CD4-positive, alpha-beta T cell (primary cell): ENCODE measurements at regions not wholly inside any gene's neighbourhood (a gene's known extent, or its start where the extent isn't known, plus 50 kb on each side); places are given as distances from the start of the nearest gene placed in this dataset.
"Not testable (repeated sequence)": the region's sequence is repeated elsewhere in the genome, so short reads cannot be mapped to it uniquely, and the experiment has no call there.

ENCODE experiments used
- ATAC-seq: fragments of 200-7000 bp; cut with Tn5 transposase; one replicate; pipeline ENCODE4 v1.10.0; 2022; ENCODE audit warnings: mild to moderate bottlenecking; ENCODE audit not compliant: poor library complexity
- CTCF ChIA-PET: fragments of 350-600 bp; sonication (Branson Sonifier 250); formaldehyde crosslinking; loops from one replicate; lab custom pipeline; 2021; ENCODE audit warnings: antibody characterized with exemption, inconsistent platforms; lab: Charles Lee
- POLR2A ChIA-PET: fragments of 350-600 bp; sonication (Branson Sonifier 250); formaldehyde crosslinking; loops from one replicate; lab custom pipeline; 2021; ENCODE audit warnings: antibody characterized with exemption, inconsistent platforms; lab: Charles Lee
- DNase-seq, 14 experiments: peaks; one replicate each; pipeline ENCODE4 v3.0.0-alpha.2; 2013 to 2020; ENCODE audit warnings: mixed read lengths in 2 of 14
- H3K27ac ChIP-seq, 2 donors: one replicate each; pipeline versions ENCODE4 v1.5.1 to v1.7.0; 2013; ENCODE audit warnings: low read length in 2 of 2, low read depth in 1 of 2, mild to moderate bottlenecking in 1 of 2
- H3K27me3 ChIP-seq, 2 experiments: 1 replicate in 1 of 2; 2 replicates in 1 of 2; pipeline versions ENCODE4 v1.6.1 to v1.7.0; 2013; ENCODE audit warnings: low read length in 2 of 2, control low read depth in 1 of 2, mild to moderate bottlenecking in 1 of 2, moderate library complexity in 1 of 2; ENCODE audit not compliant: insufficient read depth in 2 of 2, control insufficient read depth in 1 of 2
- H3K36me3 ChIP-seq: one replicate; pipeline ENCODE4 v1.6.1; 2013; ENCODE audit warnings: low read length, control low read depth; ENCODE audit not compliant: insufficient read depth
- H3K4me1 ChIP-seq: one replicate; pipeline ENCODE4 v1.6.1; 2013; ENCODE audit warnings: low read length, control low read depth; ENCODE audit not compliant: insufficient read depth
- H3K4me3 ChIP-seq: one replicate; pipeline ENCODE4 v1.5.1; 2013; ENCODE audit warnings: mild to moderate bottlenecking, low read length, moderate library complexity
- H3K9me3 ChIP-seq, 2 experiments: 1 replicate in 1 of 2; 2 replicates in 1 of 2; pipeline versions ENCODE4 v1.6.1 to v1.7.0; 2013; ENCODE audit warnings: low read length in 2 of 2, mild to moderate bottlenecking in 2 of 2, control low read depth in 1 of 2, moderate library complexity in 1 of 2; ENCODE audit not compliant: control insufficient read depth in 1 of 2, insufficient read depth in 1 of 2
- H3K27ac Mint-ChIP-seq: one replicate; pipeline ENCODE4 v1.8.0; 2020; ENCODE audit warnings: mixed read lengths
- H3K27me3 Mint-ChIP-seq: one replicate; pipeline ENCODE4 v1.8.0; 2021; ENCODE audit warnings: mixed read lengths
- H3K36me3 Mint-ChIP-seq: one replicate; pipeline ENCODE4 v1.8.0; 2021; ENCODE audit warnings: low read depth, mixed read lengths
- H3K4me1 Mint-ChIP-seq: one replicate; pipeline ENCODE4 v1.8.0; 2021; ENCODE audit warnings: low read depth, mixed read lengths
- H3K4me3 Mint-ChIP-seq: one replicate; pipeline ENCODE4 v1.8.0; 2020; ENCODE audit warnings: mild to moderate bottlenecking, mixed read lengths
- H3K9me3 Mint-ChIP-seq: one replicate; pipeline ENCODE4 v1.8.0; 2020; ENCODE audit warnings: mixed read lengths
- intact Hi-C, 2 experiments: fragments of 100-400 bp; cut with DNase I in 1 of 2; cut with micrococcal nuclease in 1 of 2; formaldehyde crosslinking; loops; one replicate each; pipeline versions ENCODE4 v1.15.1 to v1.9.0; 2023 to 2025; cut with DNase I, micrococcal nuclease

DNA sequence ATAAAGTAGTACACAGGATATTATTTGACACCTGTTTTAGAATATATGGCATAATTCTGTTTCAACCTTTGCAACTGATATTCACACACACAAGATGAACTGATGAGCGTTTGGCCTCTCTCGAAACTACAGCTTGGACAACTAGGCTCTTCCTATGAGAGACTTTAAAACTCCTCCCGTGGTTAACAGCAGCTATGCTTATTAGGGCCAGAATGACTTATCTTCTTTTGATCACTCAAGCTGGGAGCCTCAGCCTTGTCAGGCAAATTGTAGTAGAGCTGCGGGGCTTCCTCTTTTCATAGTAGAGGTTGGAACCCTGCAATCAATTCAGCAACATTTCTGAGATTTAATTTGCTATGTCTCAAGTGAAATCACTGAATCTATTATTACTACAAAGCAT lies 381.3 kb upstream of the ANKRD20A1 start:
- H3K4me1 Mint-ChIP-seq, CTCF ChIA-PET, H3K27ac ChIP-seq: not testable (repeated sequence)

GRCh38 chr9:67470739-67471138 lies 388.0 kb upstream of the ANKRD20A1 start:
- H3K4me1 Mint-ChIP-seq, CTCF ChIA-PET, H3K27me3 Mint-ChIP-seq, H3K9me3 ChIP-seq, POLR2A ChIA-PET, H3K4me3 ChIP-seq, DNase-seq, H3K4me1 ChIP-seq, H3K27me3 ChIP-seq, H3K36me3 Mint-ChIP-seq, H3K27ac ChIP-seq, ATAC-seq, H3K9me3 Mint-ChIP-seq, intact Hi-C loops, H3K4me3 Mint-ChIP-seq, H3K36me3 ChIP-seq, H3K27ac Mint-ChIP-seq: not testable (repeated sequence)

More for the DNA sequence above, 381.3 kb upstream of the ANKRD20A1 start:
- H3K27me3 Mint-ChIP-seq, ATAC-seq, intact Hi-C loops, H3K4me3 ChIP-seq, H3K4me3 Mint-ChIP-seq, H3K9me3 ChIP-seq, POLR2A ChIA-PET, H3K27ac Mint-ChIP-seq, H3K4me1 ChIP-seq, DNase-seq, H3K36me3 ChIP-seq, H3K9me3 Mint-ChIP-seq, H3K27me3 ChIP-seq, H3K36me3 Mint-ChIP-seq: not testable (repeated sequence)

DNA sequence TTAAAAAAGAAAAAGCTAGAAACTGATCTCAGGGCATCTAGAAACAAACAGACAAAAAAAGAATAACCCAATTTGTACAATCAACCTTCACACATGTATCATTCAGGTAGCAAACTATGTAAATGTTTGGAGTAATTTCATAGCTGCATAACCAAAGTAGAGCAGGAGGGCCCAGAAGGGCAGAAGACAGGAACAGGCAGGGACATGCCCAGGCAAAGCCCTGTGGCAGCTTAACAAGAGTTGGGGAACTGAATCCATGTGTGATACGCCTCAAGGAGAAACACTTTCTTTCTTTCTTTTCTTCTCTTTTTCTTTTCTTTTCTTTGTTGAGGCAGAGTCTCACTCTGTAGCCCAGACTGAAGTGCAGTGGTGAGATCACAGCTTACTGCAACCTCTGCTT lies 390.4 kb upstream of the ANKRD20A1 start:
- ATAC-seq, H3K4me1 Mint-ChIP-seq, H3K9me3 ChIP-seq, DNase-seq, H3K27ac ChIP-seq, H3K36me3 ChIP-seq, H3K4me3 ChIP-seq, POLR2A ChIA-PET, H3K27ac Mint-ChIP-seq, H3K27me3 ChIP-seq, intact Hi-C loops, H3K4me3 Mint-ChIP-seq, H3K36me3 Mint-ChIP-seq, CTCF ChIA-PET, H3K27me3 Mint-ChIP-seq, H3K9me3 Mint-ChIP-seq, H3K4me1 ChIP-seq: not testable (repeated sequence)

DNA sequence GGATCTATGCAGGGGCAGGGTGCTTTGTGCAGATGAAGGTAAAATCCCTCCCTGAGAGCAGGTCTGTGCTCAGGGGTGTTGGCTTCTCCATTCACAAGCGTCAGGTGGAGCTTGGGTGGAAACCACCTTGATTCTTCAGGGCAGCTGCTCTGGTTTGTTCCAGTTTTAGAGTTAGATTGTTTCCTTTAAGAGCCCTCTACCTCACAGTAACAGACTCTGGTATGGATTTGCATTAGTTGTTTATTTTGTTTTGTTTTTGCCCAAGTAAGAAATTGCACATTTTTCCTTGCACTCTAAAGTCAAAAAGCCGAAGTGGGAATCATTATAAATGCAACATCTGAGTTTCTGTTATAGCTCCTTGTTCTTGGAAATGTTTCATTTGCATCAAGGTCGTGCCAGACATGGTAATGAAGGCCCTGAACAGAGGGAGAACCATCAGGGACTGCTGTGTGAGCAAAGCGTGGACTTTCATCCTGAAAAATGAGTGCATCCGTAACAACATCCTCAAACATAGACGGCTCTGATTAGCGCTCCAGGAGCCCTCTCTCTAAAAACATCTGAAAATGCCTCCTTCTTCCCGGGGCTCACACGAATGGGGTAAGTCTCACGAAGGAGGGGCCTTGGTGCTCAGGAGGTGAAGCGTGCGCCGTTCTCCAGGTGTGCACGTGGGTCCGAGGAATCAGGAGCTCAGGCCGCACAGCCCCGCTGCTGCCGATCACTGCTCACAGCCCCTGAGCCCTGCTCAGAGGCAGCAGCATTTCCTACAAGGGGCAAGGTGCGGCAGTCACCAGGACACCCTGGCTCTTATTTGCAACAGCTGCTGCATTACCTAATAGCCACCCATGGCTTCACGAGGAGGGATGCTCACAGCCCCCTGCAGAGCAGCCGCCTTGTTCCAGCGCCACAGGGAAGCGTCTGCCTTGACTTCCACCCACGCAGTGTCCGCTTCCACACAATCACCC lies 396.7 kb upstream of the ANKRD20A1 start:
- H3K4me3 ChIP-seq, POLR2A ChIA-PET, H3K4me1 Mint-ChIP-seq, DNase-seq, H3K27me3 Mint-ChIP-seq, H3K27ac ChIP-seq, H3K9me3 ChIP-seq, CTCF ChIA-PET, H3K27me3 ChIP-seq, H3K9me3 Mint-ChIP-seq, H3K4me3 Mint-ChIP-seq, H3K36me3 Mint-ChIP-seq, H3K4me1 ChIP-seq, ATAC-seq, intact Hi-C loops, H3K36me3 ChIP-seq, H3K27ac Mint-ChIP-seq: not testable (repeated sequence)

DNA sequence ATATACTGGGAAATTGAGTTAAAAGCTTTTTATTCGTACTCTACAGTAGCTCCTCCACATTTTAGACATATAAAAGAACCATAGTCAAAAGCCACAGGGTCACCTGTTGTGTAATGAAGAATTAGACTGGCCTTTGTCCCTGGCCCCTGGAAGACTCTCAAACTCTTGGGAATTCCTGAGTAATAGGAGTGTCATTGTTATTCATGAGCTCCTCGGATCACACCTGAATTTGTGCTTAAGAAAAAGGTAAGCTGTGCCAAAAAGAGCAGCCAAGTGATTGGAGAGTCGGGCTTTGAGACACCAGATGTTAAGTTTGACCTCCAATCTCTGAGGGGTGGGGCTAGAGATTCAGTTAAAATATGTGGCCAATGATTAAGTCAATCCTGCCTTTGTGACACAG lies 405.8 kb upstream of the ANKRD20A1 start:
- H3K36me3 ChIP-seq, DNase-seq, H3K4me1 Mint-ChIP-seq, H3K4me3 ChIP-seq, intact Hi-C loops, H3K4me1 ChIP-seq, H3K9me3 Mint-ChIP-seq, H3K36me3 Mint-ChIP-seq, H3K9me3 ChIP-seq, ATAC-seq, H3K27me3 ChIP-seq, POLR2A ChIA-PET, H3K4me3 Mint-ChIP-seq, H3K27ac Mint-ChIP-seq, H3K27ac ChIP-seq, CTCF ChIA-PET, H3K27me3 Mint-ChIP-seq: not testable (repeated sequence)

GRCh38 chr9:67442313-67442712 lies 416.4 kb upstream of the ANKRD20A1 start:
- intact Hi-C loops, H3K36me3 Mint-ChIP-seq, H3K4me1 Mint-ChIP-seq, H3K4me3 Mint-ChIP-seq, DNase-seq, H3K36me3 ChIP-seq, H3K27me3 Mint-ChIP-seq, H3K9me3 Mint-ChIP-seq, H3K27me3 ChIP-seq, H3K4me3 ChIP-seq, ATAC-seq, H3K27ac ChIP-seq, H3K27ac Mint-ChIP-seq, H3K4me1 ChIP-seq, POLR2A ChIA-PET, CTCF ChIA-PET, H3K9me3 ChIP-seq: not testable (repeated sequence)

DNA sequence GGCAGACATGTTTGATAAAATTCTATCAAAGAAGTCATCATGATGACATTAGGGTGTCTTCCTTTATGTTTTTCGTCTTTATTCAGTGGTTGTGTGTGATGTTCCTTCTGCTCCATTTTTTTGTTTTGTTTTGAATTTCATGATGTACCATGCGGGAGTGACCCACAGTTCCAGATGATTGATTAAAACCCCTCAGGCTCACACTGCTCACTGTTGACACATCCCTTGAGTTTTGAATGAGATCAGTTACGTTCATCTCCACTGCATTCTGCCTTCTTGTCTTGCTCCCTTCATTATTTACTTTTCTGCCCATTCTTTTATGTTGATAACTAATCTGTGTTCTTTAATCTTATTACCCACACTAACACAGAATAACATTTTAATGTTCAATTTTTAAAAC lies 421.7 kb upstream of the ANKRD20A1 start:
- H3K4me3 Mint-ChIP-seq, H3K4me1 Mint-ChIP-seq, H3K9me3 Mint-ChIP-seq, POLR2A ChIA-PET, H3K36me3 Mint-ChIP-seq, H3K27me3 ChIP-seq, ATAC-seq, intact Hi-C loops, CTCF ChIA-PET, H3K36me3 ChIP-seq, H3K27ac ChIP-seq, H3K4me3 ChIP-seq, H3K27me3 Mint-ChIP-seq, H3K9me3 ChIP-seq, H3K27ac Mint-ChIP-seq, H3K4me1 ChIP-seq, DNase-seq: not testable (repeated sequence)
